Loucy (cell line): ENCODE measurements at regions not wholly inside any gene's neighbourhood (a gene's known extent, or its start where the extent isn't known, plus 50 kb on each side); places are given as distances from the start of the nearest gene placed in this dataset.

Experiments
- H2AFZ ChIP-seq: fragments of 200-600 bp; sonication (generic); 2 replicates; pipeline ENCODE4 v1.6.0; 2016; ENCODE audit warnings: antibody characterized with exemption, mild to moderate bottlenecking, low read length, moderate library complexity
- H3F3A ChIP-seq: fragments of 200-600 bp; 2 replicates; pipeline ENCODE4 v1.6.0; 2016; ENCODE audit warnings: antibody characterized with exemption, low read depth, mild to moderate bottlenecking
- H3K27me3 ChIP-seq: fragments of 200-600 bp; sonication (generic); 2 replicates; pipeline ENCODE4 v1.6.1; 2014; ENCODE audit warnings: low read length, mild to moderate bottlenecking; ENCODE audit not compliant: insufficient read depth, poor library complexity, severe bottlenecking
- H3K36me3 ChIP-seq: fragments of 200-600 bp; sonication (generic); 2 replicates; pipeline ENCODE4 v1.6.1; 2016; ENCODE audit warnings: low read length; ENCODE audit not compliant: insufficient read depth
- H3K4me1 ChIP-seq: fragments of 200-600 bp; sonication (generic); 2 replicates; pipeline ENCODE4 v1.5.1; 2014; ENCODE audit warnings: low read length, mild to moderate bottlenecking; ENCODE audit not compliant: insufficient read depth, poor library complexity, severe bottlenecking
- H3K4me2 ChIP-seq: fragments of 200-600 bp; sonication (generic); 2 replicates; pipeline ENCODE4 v1.6.0; 2014; ENCODE audit warnings: antibody characterized with exemption, low read length, low read depth, mild to moderate bottlenecking; ENCODE audit not compliant: poor library complexity, severe bottlenecking
- H3K4me3 ChIP-seq: fragments of 200-600 bp; sonication (generic); 2 replicates; pipeline ENCODE4 v1.5.1; 2014; ENCODE audit warnings: low read length, mild to moderate bottlenecking, mixed read lengths; ENCODE audit not compliant: poor library complexity, severe bottlenecking
- H3K79me2 ChIP-seq: fragments of 200-600 bp; sonication (generic); 2 replicates; pipeline ENCODE4 v1.6.1; 2014; ENCODE audit warnings: low read length; ENCODE audit not compliant: insufficient read depth
- H3K9ac ChIP-seq: fragments of 200-600 bp; sonication (generic); 2 replicates; pipeline ENCODE4 v1.6.0; 2014; ENCODE audit warnings: mild to moderate bottlenecking, low read depth, low read length, moderate library complexity; ENCODE audit not compliant: poor library complexity, severe bottlenecking
- H3K9me2 ChIP-seq: fragments of 200-600 bp; sonication (generic); replicated peaks from 2 replicates; pipeline ENCODE4 v1.6.1; 2016; ENCODE audit warnings: low read depth, low read length, mixed read lengths
- H3K9me3 ChIP-seq: fragments of 200-600 bp; sonication (generic); 2 replicates; pipeline ENCODE4 v1.6.1; 2014; ENCODE audit warnings: mild to moderate bottlenecking, antibody characterized with exemption, low read length, low read depth; ENCODE audit not compliant: insufficient read depth
- H4K20me1 ChIP-seq: fragments of 200-600 bp; sonication (generic); 2 replicates; pipeline ENCODE4 v1.6.0; 2014; ENCODE audit warnings: antibody characterized with exemption, low read length, mild to moderate bottlenecking; ENCODE audit not compliant: insufficient read depth, poor library complexity, severe bottlenecking
- EZH2phosphoT487 ChIP-seq: fragments of 200-600 bp; IDR thresholded peaks from 2 replicates; pipeline ENCODE4 v1.6.1; 2018; ENCODE audit warnings: antibody characterized with exemption, mild to moderate bottlenecking, moderate library complexity, borderline replicate concordance
- TF ChIP-seq, protein P1 (sequence below): fragments of 200-600 bp; sonication (generic); conservative IDR thresholded peaks from 2 replicates; pipeline ENCODE4 v1.5.1; 2014; ENCODE audit warnings: mild to moderate bottlenecking, antibody characterized with exemption, low read length

DNA sequence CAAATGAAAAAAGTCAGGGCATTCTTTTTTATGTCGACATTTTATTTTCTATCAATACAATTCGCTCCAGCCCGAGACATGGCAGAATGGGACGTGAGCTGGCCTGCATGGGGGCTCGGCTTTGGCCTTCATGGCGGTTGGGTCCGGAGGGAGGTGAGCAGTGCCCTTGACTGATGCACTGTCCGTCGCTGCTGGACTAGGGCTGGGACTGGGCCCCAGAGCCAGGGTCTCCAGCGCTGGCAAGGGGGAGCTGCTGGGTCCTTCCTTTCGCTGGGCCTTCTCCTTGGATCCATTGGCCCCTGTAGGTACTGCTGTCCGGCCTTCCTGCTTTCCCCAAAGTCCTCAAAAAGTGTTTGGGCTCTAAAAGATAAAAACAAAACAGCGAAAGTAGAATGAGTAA, 124.6 kb downstream of the EDN3 start:
- H3K4me3 ChIP-seq: no peak overlapping the region
- no peaks in the 10 kb centered on the region for H4K20me1 ChIP-seq
- no peaks in the 10 kb centered on the region for H3K36me3 ChIP-seq
- H3K79me2 ChIP-seq: no peaks in the 10 kb centered on the region
- H2AFZ ChIP-seq: no peak overlapping the region
- no peaks in the 10 kb centered on the region for H3K9me3 ChIP-seq
- no peak overlapping the region for H3K4me2 ChIP-seq
- no peak overlapping the region for H3K9ac ChIP-seq
- TF ChIP-seq, protein P1, sequence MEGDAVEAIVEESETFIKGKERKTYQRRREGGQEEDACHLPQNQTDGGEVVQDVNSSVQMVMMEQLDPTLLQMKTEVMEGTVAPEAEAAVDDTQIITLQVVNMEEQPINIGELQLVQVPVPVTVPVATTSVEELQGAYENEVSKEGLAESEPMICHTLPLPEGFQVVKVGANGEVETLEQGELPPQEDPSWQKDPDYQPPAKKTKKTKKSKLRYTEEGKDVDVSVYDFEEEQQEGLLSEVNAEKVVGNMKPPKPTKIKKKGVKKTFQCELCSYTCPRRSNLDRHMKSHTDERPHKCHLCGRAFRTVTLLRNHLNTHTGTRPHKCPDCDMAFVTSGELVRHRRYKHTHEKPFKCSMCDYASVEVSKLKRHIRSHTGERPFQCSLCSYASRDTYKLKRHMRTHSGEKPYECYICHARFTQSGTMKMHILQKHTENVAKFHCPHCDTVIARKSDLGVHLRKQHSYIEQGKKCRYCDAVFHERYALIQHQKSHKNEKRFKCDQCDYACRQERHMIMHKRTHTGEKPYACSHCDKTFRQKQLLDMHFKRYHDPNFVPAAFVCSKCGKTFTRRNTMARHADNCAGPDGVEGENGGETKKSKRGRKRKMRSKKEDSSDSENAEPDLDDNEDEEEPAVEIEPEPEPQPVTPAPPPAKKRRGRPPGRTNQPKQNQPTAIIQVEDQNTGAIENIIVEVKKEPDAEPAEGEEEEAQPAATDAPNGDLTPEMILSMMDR: no peak
- no peak for TF ChIP-seq EZH2phosphoT487
- H3F3A ChIP-seq: no peaks in the 10 kb centered on the region
- H3K4me1 ChIP-seq: no peaks in the 10 kb centered on the region
- no peaks in the 10 kb centered on the region for H3K9me2 ChIP-seq
- no peaks in the 10 kb centered on the region for H3K27me3 ChIP-seq

DNA sequence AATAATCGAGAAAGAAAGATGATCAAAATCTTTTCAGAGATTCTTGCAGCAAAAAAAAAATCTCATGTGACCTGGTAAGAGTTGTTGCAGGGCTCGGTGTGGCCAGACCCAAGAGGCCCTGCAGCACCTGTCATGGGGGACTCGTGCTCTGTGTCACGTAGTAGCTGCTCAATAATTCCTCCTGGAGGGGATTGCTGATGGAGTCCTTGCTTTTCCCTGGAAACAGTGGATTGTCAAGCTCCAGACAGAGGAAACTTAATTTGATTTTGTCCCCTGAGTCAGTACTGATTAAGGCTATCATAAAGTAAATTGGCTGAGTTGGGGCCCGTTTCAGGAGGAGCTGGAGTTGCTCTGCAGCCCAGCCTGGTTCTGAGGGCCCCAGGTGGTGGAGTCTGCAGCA, 125.2 kb downstream of the EDN3 start:
- no peaks in the 10 kb centered on the region for H3K9me2 ChIP-seq
- no peak overlapping the region for H3K4me2 ChIP-seq
- no peak overlapping the region for H3K9ac ChIP-seq
- TF ChIP-seq, protein P1: no peak
- no peak for TF ChIP-seq EZH2phosphoT487
- no peaks in the 10 kb centered on the region for H3K36me3 ChIP-seq
- no peak overlapping the region for H3K4me3 ChIP-seq
- H3F3A ChIP-seq: no peaks in the 10 kb centered on the region
- H3K27me3 ChIP-seq: no peaks in the 10 kb centered on the region
- H2AFZ ChIP-seq: no peak overlapping the region
- H3K9me3 ChIP-seq: no peaks in the 10 kb centered on the region
- no peaks in the 10 kb centered on the region for H3K4me1 ChIP-seq
- H3K79me2 ChIP-seq: no peaks in the 10 kb centered on the region
- H4K20me1 ChIP-seq: no peaks in the 10 kb centered on the region

DNA sequence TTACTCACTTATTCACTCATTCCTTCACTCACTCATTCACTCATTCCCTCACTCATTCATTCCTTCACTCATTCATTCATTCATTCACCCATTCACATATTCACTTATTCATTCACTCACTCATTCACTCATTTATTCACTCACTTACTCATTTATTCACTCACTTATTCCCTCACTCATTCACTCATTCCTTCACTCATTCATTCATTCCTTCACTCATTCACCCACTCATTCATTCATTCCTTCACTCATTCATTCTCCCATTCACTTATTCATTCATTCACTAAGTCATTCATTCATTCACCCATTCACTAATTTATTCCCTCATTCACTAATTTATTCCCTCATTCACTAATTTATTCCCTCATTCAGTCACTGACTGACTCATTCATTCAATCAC, 127.6 kb downstream of the EDN3 start:
- no peak overlapping the region for H3K4me3 ChIP-seq
- H3K27me3 ChIP-seq: no peaks in the 10 kb centered on the region
- H3K9me3 ChIP-seq: no peaks in the 10 kb centered on the region
- no peak for TF ChIP-seq EZH2phosphoT487
- TF ChIP-seq, protein P1: no peak
- H3K4me2 ChIP-seq: no peak overlapping the region
- H2AFZ ChIP-seq: no peak overlapping the region
- no peaks in the 10 kb centered on the region for H3K9me2 ChIP-seq
- H3F3A ChIP-seq: no peaks in the 10 kb centered on the region
- H4K20me1 ChIP-seq: no peaks in the 10 kb centered on the region
- H3K4me1 ChIP-seq: no peaks in the 10 kb centered on the region
- H3K36me3 ChIP-seq: no peaks in the 10 kb centered on the region
- H3K79me2 ChIP-seq: no peaks in the 10 kb centered on the region
- H3K9ac ChIP-seq: no peak overlapping the region
